ENCODE measurements at regions not wholly inside any gene's neighbourhood (a gene's known extent, or its start where the extent isn't known, plus 50 kb on each side); places are given as distances from the start of the nearest gene placed in this dataset.

DNA sequence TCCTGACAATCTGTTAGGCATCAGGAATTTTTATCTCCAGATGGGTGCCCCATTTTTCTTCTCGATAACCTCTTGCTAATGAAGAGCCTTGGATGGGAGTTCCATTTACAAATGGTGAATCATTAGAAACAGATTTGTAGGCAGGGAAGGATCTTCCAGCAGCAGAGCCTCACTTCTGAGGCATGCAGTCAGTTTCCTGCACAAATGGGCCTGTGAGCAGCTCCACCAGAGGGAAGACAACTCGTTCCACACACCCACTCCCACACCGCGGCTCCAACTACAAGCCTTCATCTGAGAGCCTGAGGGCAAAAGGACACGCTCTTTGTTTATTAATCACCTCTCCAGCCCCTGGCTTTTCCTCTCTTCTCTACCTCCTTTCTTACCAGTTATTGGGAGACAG, 108.5 kb downstream of the CTAGE1 start:
- TF ChIP-seq, protein P1, sequence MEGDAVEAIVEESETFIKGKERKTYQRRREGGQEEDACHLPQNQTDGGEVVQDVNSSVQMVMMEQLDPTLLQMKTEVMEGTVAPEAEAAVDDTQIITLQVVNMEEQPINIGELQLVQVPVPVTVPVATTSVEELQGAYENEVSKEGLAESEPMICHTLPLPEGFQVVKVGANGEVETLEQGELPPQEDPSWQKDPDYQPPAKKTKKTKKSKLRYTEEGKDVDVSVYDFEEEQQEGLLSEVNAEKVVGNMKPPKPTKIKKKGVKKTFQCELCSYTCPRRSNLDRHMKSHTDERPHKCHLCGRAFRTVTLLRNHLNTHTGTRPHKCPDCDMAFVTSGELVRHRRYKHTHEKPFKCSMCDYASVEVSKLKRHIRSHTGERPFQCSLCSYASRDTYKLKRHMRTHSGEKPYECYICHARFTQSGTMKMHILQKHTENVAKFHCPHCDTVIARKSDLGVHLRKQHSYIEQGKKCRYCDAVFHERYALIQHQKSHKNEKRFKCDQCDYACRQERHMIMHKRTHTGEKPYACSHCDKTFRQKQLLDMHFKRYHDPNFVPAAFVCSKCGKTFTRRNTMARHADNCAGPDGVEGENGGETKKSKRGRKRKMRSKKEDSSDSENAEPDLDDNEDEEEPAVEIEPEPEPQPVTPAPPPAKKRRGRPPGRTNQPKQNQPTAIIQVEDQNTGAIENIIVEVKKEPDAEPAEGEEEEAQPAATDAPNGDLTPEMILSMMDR (conservative IDR thresholded peaks at IDR 0.05; ENCODE audit: low read depth), result no peak
- POLR2A ChIA-PET (ENCODE audit: low non-redundant PET), result no interaction called here
- no peak for DNase-seq (ENCODE audit: low spot score)
- H3K27ac ChIP-seq, result no peak overlapping the region
- CTCF ChIA-PET, result interaction anchor here (0.5 to 0.7 kb wide), 2 partner anchors 229 to 411 kb away, joined by 3 to 4 read pairs; no protein-coding TSS in a partner anchor

DNA sequence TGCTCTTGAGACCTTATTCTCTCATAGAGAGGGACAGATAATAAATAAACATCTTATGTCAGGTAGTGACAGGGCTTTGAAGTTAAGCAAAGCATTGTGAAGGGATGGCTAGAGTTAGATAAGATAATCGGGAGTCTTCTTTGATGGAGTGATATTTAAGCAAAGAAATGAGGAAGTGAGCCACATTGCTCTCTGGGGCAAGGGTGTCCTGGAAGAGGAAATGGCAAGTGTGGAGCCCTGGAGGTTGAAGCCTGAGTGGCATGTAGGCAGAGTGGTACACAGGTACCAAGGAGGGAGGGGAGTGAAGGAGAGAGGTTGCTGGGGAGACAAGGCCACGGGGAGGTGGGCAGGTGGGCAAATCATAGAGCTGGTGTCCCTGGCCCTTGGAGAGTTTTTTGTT, 110.2 kb downstream of the CTAGE1 start:
- H3K27ac ChIP-seq, result no peak overlapping the region
- ChIA-PET CTCF (no interaction called here), POLR2A (ENCODE audit: low non-redundant PET) (no interaction called here)
- TF ChIP-seq, protein P1 (conservative IDR thresholded peaks at IDR 0.05; ENCODE audit: low read depth), result no peak
- no peak for DNase-seq (ENCODE audit: low spot score)

DNA sequence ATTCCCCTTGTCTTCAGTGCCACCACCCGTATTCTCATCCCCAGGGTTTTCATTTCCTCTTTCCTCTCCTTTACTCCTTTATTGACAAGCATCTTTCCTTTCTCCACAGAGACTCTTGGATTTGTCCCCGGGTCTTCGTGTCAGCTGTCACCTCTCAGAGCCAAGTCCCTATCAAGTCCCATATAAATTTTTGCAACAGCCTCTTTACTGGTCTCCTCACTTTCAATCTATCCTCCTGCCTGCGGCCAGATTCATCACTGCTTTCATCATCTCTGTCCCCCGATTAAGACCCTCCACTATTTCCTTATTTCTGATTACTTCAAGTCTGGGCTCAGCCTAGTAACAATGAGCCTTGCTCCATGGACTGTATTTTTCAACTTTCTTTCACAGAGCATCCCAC, 113.8 kb downstream of the CTAGE1 start:
- POLR2A ChIA-PET (ENCODE audit: low non-redundant PET), result no interaction called here
- CTCF ChIA-PET, result no interaction called here
- H3K27ac ChIP-seq, result no peak overlapping the region
- no peak for DNase-seq (ENCODE audit: low spot score)
- TF ChIP-seq, protein P1 (conservative IDR thresholded peaks at IDR 0.05; ENCODE audit: low read depth), result no peak

DNA sequence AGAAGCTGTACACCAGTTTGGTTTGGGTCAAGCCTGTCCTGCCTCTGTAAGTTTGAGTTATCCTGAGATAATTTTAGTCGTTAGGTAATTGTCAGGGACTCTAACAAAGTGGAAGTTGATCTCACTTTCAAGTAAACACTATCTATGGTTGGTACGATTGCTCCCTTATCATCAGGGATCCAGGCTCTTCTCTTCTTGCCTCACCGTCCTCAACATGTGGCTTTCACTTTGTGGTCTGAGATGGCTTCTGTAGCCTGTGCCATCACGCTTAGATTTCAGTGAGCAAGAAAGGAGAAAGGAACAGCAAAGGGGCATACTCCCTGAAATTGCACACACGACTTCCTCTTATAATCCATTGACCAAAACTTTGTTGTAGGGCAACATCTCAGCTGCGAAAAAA, 115.6 kb downstream of the CTAGE1 start:
- CTCF ChIA-PET, result no interaction called here
- no peak overlapping the region for H3K27ac ChIP-seq
- TF ChIP-seq, protein P1 (conservative IDR thresholded peaks at IDR 0.05; ENCODE audit: low read depth), result no peak
- DNase-seq (ENCODE audit: low spot score), result no peak
- POLR2A ChIA-PET (ENCODE audit: low non-redundant PET), result no interaction called here

DNA sequence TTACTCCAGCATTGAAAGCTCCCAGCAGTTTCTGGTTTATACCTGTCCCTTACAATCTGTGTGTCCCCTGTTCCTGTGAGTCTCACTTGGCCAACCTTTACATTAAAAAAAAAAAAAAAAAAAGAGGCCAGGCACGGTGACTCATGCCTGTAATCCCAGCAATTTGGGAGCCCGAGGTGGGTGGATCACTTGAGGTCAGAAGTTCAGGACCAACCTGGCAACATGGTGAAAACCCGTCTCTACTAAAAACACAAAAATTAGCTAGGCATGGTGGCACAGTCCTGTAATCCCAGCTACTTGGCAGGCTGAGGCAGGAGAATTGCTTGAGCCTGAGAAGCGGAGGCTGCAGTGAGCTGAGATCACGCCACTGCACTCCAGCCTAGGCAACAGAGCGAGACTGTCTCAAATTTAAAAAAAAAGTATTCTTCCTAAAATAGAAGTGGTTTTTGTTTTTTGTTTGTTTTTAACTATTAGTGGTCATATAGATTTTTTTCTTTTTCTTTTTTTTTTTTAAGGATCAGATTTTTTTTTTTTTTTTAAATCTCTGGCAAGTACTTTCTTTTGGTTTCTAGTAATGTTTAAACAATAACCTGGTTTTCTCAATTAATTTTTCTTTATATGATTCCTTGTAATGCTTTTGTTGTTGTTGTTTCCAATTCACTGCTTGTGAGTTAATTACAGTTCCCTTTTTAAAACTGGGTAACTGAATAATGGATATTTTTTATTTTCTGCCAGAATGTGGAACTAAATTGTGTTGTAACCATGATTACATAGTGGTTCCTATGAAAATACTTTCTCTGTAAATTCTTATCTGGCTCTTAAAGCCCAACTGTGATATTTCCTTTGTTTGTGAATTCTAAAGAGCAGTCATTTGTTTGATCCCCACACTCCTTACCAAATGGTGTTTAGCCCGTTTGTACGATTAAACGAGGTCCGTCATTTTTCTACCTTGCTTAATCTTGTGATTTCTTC, 116.8 kb downstream of the CTAGE1 start:
- DNase-seq (ENCODE audit: low spot score), result no peak
- TF ChIP-seq, protein P1 (conservative IDR thresholded peaks at IDR 0.05; ENCODE audit: low read depth), result no peak
- H3K27ac ChIP-seq, result no peak overlapping the region
- ChIA-PET POLR2A (ENCODE audit: low non-redundant PET) (no interaction called here), CTCF (no interaction called here)

DNA sequence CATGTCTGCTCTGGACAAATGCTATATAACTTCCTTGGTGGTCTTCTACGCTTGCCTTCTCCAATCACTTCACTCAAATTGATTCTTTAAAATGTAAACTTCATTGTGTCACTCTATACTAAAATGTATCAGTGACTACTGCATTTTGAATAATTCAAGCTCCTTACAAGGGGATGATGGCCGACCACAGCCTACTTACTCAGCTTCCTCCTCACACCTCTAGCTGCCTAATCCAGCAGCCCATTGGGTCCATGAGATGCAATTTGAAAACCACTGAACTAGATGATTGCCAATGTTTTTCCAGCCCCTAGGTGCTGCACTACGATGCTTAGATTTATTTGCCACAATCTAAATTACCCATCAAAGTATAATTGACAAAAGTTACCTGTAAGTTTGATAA, 120.7 kb downstream of the CTAGE1 start:
- TF ChIP-seq, protein P1 (conservative IDR thresholded peaks at IDR 0.05; ENCODE audit: low read depth), result no peak
- no peak overlapping the region for H3K27ac ChIP-seq
- no peak for DNase-seq (ENCODE audit: low spot score)
- POLR2A ChIA-PET (ENCODE audit: low non-redundant PET), result interaction anchor here (0.5 kb wide), 1 partner anchor 83 kb away, joined by 3 read pairs; no protein-coding TSS in a partner anchor
- CTCF ChIA-PET, result no interaction called here

All from RWPE1 (cell line).